HG03442 (cell line): ENCODE measurements at regions not wholly inside any gene's neighbourhood (a gene's known extent, or its start where the extent isn't known, plus 50 kb on each side); places are given as distances from the start of the nearest gene placed in this dataset.

ENCODE experiments used
- ATAC-seq: cut with Tn5 transposase; IDR thresholded peaks from one replicate; pipeline ENCODE4 v1.9.1; 2021; ENCODE audit warnings: mild to moderate bottlenecking, moderate library complexity; ENCODE audit not compliant: unreplicated experiment

DNA sequence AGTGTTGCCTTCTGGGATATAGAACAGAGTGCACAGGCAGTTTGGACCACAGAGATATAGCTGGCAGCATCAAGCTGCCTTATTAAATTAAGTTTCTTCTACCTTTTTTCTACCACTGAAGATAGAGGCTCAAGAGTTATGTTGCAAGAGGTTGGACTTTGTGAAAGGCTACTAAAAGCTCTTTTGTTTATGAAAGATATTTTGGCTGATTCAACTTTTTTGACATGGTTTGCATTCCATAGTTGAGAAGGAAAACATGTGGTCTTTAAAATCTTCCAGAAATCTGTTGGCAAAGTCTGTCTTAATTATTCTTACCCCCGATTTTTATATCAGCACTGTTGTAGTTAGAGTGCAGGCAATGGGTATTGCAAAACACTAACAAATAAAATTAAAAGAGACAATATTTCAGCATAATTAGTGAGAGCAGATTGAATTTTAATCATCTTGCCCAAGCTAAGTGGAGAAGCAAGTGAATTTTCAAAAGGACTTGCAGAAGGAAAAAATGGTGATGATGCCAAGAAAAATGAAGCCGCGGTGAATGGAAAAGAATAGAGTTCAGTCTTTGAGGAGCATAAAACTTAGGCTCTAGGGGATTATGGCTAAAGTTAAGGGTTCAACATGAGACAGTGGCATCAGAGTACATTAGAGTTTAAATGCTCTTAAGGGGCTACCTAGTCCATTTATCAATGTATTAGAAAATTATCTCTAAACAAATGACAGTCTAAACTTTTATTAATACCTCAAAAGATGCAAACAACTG lies 450.9 kb upstream of the CNTNAP2 start:
- ATAC-seq, result no peak

DNA sequence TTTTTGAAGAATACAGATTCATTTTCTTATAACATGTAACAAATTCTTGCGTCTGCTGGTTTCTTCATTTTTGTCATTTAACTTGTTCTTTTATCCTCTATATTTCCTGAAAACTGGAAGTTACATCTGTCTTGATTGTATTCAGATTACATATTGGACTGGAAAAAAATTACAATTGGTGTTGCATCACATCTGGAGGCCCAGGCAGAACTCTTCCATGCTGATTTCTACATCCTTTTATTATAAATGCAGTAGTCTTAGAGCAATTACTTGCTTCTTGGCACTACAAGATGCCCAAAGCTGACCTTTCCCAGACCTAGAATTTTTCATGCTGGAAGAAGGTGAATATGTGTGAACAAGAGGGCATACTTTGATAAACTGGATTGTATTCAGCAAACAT lies 460.9 kb upstream of the CNTNAP2 start:
- ATAC-seq, result no peak

DNA sequence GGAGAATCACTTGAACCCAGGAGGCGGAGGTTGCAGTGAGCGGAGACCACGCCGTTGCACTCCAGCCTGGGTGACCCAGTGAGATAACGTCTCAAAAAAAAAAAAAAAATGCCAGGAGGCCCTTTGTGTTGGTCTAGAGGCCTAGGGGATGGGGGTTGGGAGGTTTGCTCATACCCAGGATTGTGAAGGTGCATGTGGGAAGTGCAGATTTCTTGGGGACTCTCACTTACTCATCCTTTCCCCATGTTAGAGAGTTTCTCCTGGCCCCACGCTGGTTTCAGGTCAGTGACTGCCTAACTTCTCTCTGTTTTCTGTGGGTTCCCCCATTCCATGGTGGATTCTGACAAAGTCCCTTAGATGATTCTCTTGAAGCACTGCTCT lies 471.5 kb upstream of the CNTNAP2 start:
- ATAC-seq, result no peak

DNA sequence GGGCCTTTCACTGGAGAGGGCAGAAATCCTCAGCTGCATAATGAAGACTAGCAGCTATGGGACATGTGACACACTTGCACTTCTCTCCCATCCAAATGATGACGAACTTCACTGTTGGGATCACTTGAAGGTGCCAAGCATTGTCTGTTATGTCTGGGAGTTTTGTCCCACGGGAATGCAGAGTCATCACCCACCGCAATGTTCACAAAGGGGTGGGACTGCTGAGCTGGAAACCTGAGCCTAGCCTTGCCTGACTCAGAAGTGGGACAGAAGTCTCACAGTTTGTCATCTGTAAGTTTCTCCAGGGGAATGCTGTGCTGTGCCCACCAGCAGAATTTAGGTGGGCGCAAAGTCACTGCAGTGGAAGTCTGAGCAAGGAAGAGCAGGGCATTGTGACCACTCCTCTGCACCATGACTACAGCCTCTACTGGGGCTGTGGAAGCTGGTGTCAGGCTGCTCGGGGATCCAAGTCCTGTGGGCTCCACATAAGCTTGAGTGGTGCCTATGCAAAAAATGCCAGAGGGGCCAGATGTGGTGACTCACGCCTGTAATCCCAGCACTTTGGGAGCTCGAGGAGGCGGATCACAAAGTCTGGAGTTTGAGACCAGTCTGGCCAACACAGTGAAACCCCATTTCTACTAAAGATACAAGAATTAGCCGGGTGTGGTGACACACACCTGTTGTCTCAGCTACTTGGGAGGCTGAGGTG lies 472.0 kb upstream of the CNTNAP2 start:
- ATAC-seq, result no peak

DNA sequence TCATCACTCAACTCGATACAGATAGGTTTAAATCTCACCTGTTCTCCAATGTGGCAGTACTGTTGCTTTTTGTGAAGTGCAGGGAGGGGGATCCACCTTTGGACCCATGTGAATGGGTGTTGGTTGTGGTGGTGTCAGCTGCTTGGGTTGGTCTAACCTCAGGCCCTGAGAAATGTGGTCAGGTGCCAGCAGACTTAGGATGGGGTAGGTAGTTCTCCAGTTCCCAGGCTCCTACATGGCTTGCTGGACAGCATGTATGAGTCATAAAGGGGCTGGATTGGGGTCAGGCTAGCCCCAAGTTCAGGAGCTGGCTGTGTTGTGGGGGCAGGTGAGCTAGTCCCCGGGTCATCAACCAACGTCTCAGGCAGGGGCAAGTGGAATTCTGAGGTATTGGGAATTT lies 472.6 kb upstream of the CNTNAP2 start:
- no peak for ATAC-seq

DNA sequence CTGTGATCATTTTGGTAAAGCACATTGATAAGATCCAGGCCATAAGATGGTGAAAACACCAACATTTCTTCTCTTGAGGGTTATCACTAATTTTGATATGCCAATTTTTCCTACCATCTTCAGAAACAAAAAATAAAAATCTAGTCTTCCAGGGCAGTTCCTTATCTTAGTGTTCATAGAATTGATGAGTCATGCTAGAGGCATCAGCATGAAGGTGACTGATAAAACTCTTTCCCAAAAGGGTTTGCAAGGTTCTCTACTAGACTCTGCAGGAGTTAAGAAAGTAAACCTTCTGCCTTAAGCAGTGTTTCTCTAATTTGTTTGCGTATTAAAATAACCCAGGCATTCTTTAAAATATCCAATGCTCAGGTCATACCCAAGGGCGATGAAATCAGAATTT lies 483.1 kb upstream of the CNTNAP2 start:
- ATAC-seq, result no peak

DNA sequence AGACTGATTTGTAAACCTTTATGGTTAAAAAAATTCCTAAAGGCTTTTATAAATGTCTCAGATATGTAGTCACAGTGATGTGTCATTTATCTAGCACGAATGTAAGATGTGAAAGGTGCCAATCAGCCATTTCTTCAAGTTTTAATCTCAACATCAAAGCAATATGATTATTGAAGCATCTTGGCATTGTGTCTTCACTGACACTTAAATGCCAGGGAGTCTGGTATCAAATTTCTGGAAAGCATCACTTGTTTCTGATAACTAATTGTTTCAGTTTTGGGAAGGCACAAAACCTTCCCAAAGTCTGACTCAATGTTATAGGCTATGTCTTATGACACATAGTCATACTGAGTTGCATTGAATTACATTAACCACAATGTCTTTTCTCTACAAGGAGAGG lies 492.0 kb upstream of the CNTNAP2 start:
- ATAC-seq, result no peak

DNA sequence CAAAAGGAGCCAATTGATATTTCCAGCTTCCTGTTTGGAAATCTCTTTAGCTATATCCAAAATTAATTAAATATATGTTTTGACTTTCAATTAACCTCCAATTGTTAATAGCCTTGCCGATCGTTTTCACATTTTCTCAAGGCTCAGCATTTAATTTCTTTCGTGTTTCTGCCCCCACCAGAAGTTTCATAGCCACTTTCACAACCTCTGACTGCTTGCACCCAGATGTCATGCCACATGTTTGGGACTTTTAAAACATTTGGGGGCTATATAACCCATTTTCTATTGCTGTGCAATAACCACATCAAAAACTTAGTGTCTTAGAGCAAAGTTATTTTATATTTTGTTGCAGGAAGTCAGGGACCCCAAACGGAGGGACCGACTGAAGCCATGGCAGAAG lies 510.6 kb upstream of the CNTNAP2 start:
- ATAC-seq, result no peak

DNA sequence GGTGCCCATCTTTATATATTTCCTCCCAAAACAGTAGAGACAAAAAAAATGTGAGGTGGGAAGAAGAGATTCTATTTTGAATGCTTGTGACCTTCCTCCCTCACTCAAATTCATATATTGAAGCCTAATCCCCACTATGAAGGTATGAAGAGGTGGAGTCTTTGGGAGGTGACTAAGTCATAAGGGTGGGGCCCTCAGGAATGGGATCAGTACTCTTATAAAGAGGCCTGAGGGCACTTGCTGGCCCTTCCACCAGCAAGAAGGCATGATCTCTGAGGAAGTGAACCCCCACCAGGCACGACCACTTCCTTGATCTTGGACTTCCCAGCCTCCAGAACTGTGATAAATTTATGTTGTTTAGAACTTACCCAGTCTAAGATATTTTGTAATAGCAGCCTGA lies 517.2 kb upstream of the CNTNAP2 start:
- no peak for ATAC-seq

DNA sequence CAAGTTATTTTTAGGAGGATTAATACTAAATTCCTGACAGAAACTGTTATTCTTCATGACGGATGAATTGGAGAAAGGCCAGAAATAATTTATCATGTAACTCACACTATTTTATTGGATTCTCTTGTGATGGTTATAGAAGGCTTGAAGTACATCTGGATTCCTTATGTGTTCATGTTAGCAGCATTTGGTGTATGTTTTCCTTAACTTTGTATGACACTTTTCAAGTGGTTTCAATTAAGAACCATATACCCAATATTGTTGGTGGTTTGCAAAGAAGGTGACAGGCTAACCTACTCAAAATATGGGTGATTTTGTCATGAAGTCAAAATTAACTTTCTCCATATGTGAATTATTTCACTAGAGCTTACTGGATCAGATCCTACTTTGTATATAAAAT lies 532.2 kb upstream of the CNTNAP2 start:
- no peak for ATAC-seq

DNA sequence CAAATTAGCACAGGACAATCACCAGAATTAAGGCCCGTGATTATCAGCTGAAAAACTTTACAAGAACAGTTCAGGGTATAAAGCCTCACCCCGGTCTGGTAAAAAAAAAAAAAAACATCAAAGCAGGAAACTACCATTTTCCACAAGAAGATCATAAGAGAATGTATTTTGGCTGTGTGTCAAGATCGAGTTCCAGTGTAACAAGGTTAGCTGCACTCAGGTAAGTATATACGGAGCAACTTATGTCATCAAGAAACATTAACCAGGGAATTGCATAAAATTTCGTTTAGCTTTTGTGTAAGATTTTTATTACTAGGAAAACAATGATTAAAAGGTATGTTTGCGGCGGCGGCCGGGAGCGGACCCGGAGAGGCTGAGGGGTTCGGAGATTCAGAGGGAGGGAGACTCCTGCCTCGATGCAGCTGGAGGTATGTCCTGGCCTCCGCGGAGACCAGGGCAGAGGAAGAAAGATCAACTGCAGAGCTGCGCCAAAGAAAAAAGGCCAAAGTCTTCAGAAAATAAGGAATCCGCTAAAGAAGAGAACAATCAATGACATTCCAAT lies 533.8 kb upstream of the CNTNAP2 start:
- ATAC-seq, result no peak

DNA sequence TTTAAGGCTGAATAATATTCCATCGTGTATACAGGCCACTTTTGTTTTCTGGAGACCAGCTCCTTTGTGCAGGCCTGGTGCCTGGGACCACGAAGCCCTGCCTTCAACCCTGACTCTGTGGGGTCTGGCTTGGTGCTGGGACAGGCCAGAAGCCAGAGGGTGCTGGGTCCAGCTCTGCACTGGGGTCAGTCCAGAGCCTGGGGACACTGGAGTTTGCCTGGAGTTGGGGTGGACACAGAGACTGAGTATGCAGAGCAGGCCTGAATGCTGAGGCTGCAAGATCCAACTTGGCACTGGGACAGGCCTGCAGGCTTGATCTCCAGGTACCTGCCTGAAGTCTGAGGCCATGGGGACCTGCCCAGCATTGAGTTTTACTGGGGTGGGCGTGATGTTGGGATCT lies 558.8 kb upstream of the CNTNAP2 start:
- no peak for ATAC-seq

DNA sequence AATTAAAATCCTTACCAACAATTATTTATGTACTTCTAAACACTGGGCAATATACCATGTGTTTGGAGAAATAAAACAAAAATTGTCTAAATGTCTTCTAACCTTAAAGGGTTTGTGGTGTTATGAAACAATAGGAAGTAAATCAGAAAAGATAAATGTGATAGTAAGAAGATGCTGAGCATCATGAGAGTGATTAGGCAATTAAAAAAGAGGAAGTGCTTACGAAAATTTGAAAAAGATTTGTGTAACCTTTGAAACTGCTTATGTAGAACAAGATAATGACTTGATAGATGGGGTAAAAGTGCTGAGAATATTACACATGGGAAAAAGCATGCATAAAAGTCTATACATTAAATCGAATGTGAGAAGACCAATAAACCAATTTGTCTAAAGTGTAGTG lies 573.4 kb upstream of the CNTNAP2 start:
- no peak for ATAC-seq

DNA sequence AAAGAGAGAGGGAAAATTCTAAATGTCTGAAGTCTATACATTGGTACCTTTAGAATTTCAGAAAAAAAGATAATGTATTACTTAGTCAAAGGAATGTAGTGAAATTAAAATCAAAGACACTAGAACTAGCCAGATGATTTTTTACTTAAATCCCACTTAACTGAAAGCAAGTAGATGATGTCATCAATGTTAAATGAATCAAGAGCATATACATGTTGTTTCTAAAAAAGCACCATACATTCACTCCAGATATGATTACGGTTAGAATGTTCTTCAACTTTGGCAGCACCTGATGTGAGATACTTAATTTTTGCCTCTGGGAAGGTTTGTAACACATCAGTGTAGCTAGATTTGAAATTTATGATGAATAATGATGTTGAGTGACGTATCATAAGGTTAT lies 576.7 kb upstream of the CNTNAP2 start:
- no peak for ATAC-seq

DNA sequence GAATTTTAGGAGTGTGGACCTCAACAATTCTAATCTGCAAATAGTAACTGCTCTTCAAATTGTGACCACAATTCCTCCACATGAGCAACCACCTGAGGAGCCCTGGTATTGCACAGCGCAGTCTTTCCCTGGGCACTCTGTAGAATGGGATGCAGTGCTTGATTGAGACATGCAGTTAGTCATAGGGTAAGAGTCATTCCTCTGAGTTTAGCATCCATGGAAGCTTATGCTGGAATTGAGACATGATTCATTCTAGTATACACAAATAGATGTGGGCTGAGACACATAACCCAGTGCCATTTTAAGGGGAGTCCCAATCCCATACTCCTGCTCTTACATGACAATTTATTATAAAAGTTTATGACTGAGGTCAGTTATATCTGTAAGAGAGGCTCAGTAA lies 582.3 kb upstream of the CNTNAP2 start:
- ATAC-seq, result no peak

DNA sequence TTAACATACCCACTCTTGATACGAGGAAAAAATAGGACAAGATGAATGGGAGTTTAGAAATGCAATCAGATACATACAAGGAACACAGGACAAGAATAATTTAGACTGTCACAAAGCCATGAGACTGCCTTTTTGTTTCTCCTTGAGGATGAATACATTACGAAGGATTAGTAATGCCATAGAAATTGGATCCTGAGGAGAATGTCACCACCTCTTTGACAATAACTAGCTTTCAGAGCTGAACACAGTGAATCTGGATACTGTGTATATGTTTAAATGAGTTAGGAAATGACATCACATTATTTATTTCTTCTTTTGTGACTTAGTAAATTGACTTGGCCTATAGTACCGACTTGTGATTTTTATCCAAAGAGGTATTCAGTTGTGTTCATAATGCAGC lies 596.3 kb upstream of the CNTNAP2 start:
- no peak for ATAC-seq

DNA sequence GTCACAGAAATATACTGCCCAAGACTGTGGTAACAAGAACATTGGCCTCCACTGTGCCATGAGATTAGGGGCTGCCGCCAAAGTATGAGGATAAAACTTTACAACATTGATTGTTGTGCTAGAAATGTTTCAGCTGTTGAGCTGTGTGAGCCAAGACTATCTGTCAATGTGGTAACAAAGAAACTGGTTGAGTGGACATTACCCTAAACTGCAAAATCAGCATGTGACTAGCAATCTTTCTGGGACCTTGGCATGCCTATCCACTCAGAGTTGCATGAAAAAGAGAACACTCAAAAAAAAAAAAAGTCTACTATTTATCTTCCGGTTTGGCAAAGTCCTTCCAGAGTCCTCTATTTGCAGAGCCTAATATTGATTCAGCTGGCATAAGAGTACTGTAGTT lies 605.6 kb upstream of the CNTNAP2 start:
- ATAC-seq, result no peak

DNA sequence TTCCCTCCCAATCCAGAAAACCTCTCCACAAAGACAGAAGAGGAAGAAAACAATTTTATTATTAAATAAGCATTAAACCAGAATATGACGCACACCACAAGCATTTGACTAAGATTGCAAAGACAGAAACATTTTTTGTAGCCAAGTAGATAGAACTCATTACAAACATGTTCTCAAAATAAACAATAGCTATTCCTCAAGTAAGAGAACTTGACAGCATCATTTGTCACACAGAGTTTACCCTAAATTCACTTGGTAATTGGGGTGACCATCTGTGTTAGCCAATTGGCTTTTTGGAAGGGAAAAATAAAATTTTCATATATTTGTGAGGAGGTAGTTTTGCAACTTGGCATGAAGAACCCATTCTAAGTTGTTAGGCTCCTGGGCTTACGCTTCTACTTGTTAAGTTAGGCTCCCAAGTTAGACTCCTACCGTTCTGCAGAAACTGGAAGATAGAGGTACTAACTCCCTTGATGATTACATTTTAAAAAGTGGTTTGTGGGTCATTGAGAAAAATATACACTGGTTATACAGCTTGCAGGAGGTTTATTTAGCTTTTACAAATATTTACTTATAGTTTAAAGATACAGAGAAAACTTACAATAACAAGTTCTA lies 618.6 kb upstream of the CNTNAP2 start:
- no peak for ATAC-seq

DNA sequence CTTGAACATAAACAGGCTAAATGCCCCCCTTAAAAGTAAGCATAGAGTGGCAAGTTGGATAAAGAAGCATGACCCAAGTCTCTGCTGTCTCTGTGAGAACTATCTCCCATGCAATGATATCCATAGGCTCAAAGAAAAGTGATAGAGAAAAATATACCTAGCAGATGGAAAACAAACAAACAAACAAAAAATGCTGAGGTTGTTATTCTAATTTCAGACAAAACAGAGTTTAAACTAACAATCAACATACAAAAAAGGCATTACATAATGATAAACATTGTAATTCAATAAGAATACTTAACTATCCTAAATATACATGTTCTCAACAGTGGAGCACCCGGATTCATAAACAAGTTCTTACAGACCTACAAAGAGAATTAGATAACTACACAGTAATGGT lies 626.2 kb upstream of the CNTNAP2 start:
- no peak for ATAC-seq

DNA sequence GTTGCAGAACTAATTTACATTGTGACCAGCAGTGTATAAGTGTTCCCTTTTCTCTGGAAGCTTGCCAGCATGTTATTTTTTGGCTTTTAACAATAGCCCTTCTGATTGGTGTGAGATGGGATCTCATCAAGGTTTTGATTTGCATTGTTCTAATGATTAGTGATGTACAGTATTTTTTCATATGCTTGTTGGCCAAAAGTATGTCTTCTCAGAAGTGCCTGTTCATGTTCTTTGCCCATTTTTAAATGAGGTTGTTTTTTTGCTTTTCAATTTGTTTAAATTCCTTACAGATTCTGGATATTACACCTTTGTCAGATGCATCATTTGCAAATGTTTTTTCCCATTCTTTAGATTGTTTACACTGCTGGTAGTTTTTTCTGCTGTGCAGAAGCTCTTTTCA lies 627.0 kb upstream of the CNTNAP2 start:
- no peak for ATAC-seq

DNA sequence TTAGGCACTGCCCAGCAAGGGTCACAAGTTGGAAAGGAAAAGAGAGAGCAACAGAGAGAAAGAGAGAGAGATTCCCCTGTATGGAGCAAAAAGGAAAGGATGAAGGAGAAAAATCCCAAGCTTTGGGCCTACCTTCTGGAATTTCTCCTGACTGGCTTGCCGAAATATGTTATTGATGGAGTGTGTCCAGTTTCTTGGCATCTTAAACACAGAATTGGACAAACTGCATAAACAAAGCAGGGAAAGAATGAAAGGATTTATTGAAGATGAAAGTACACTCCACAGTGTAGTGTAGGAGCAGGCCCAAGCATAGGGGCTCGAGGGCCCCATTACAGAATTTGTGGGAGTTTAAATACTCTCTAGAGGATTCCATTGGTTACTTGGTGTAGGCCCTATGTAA lies 627.8 kb upstream of the CNTNAP2 start:
- ATAC-seq, result no peak

DNA sequence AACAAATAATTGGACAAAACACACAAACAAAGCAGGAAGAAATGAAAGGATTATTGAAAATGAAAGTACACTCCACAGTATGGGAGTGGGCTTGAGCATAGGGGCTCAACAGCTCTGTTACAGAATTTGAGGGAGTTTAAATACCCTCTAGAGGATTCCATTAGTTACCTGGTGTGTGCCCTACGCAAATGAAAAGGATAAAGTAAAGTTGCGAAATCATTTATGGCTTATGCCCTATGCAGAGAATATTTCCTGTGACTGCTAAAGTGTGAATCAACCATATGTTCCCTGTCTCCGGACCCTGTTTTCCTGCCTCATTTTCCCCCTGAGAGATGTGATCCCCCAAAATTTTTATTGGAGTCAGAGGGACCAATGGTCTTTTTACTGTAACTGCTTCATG lies 634.6 kb upstream of the CNTNAP2 start:
- ATAC-seq, result no peak
